Liver (tissue), 3 donors: ENCODE measurements at regions not wholly inside any gene's neighbourhood (a gene's known extent, or its start where the extent isn't known, plus 50 kb on each side); places are given as distances from the start of the nearest gene placed in this dataset.

ENCODE experiments used
- ATF3 ChIP-seq: IDR thresholded peaks from 2 replicates; pipeline ENCODE4 v1.6.1; 2016; ENCODE audit warnings: antibody characterized with exemption
- CTCF ChIP-seq: fragments of 150-350 bp; IDR thresholded peaks from 2 replicates; pipeline ENCODE4 v1.5.1; 2017; ENCODE audit warnings: improper control_type of control experiment, low read depth, low read length; ENCODE audit not compliant: missing input control
- MAX ChIP-seq: IDR thresholded peaks from 2 replicates; pipeline ENCODE4 v1.6.1; 2016; ENCODE audit warnings: antibody characterized with exemption
- RAD21 ChIP-seq, 2 donors: IDR thresholded peaks; 2 replicates each; pipeline ENCODE4 v1.6.1; 2016; ENCODE audit warnings: antibody characterized with exemption in 2 of 2, mild to moderate bottlenecking in 2 of 2
- REST ChIP-seq: IDR thresholded peaks from 2 replicates; pipeline ENCODE4 v1.6.1; 2016; ENCODE audit warnings: antibody characterized with exemption, mild to moderate bottlenecking
- RXRA ChIP-seq, 2 donors: IDR thresholded peaks; 2 replicates each; pipeline ENCODE4 v1.6.1; 2017 to 2018; ENCODE audit warnings: antibody characterized with exemption in 2 of 2, mild to moderate bottlenecking in 1 of 2
- donor health status: healthy.
- donor health status: healthy.

GRCh38 chr3:44077267-44077666 is 164.4 kb upstream of the TOPAZ1 start:
- TF ChIP-seq CTCF (peak; percentile 11), ATF3 (no peak), RXRA (IDR thresholded peaks at IDR 0.05) (no peak), REST (no peak), MAX (no peak), RAD21 (IDR thresholded peaks at IDR 0.05) (peak in 1 of 2 donors; percentile 11)
